HEK293 (cell line): ENCODE measurements at regions not wholly inside any gene's neighbourhood (a gene's known extent, or its start where the extent isn't known, plus 50 kb on each side); places are given as distances from the start of the nearest gene placed in this dataset.

Experiments used
- CTCF ChIA-PET: fragments of 350-600 bp; formaldehyde crosslinking; extraction: SDS; loops from one replicate; lab custom pipeline; 2021; ENCODE audit warnings: antibody characterized with exemption; lab: Yijun Ruan, JAX
- POLR2A ChIA-PET: fragments of 300-600 bp; formaldehyde crosslinking; extraction: SDS; loops from one replicate; lab custom pipeline; 2020; ENCODE audit warnings: antibody characterized with exemption, inconsistent platforms; lab: Yijun Ruan, JAX
- H3K27ac ChIP-seq: fragments of 200-500 bp; sonication (Bioruptor generic); 2 replicates; pipeline ENCODE4 v1.5.1; 2014; ENCODE audit warnings: low read depth, low read length, control low read depth, inconsistent platforms; ENCODE audit errors: extremely low read depth
- H3K36me3 ChIP-seq, 2 experiments: fragments of 200-500 bp in 1 of 2; sonication (Bioruptor generic) in 1 of 2; 1 replicate in 1 of 2; 2 replicates in 1 of 2; pipeline ENCODE4 v1.5.1; 2014 to 2017; ENCODE audit warnings: inconsistent platforms in 2 of 2, low read length in 2 of 2; ENCODE audit not compliant: control insufficient read depth in 2 of 2, insufficient read depth in 1 of 2
- H3K4me1 ChIP-seq: fragments of 200-500 bp; sonication (Bioruptor generic); 2 replicates; pipeline ENCODE4 v1.5.1; 2014; ENCODE audit warnings: mild to moderate bottlenecking, low read length, inconsistent platforms; ENCODE audit not compliant: control insufficient read depth, insufficient read depth
- H3K4me3 ChIP-seq: 2 replicates; pipeline ENCODE4 v1.5.1; 2011; ENCODE audit warnings: low read depth, mild to moderate bottlenecking, control low read depth, low read length, moderate library complexity
- H3K9me3 ChIP-seq: fragments of 200-500 bp; sonication (Bioruptor generic); 2 replicates; pipeline ENCODE4 v1.5.1; 2014; ENCODE audit warnings: low read depth, low read length, inconsistent platforms; ENCODE audit not compliant: control insufficient read depth, insufficient read depth
- INSM2 ChIP-seq: fragments of 450-650 bp; formaldehyde crosslinking; IDR thresholded peaks from 2 replicates; pipeline ENCODE4 v1.5.1; 2016; ENCODE audit warnings: missing biosample characterization, missing genetic modification characterization
- MEIS1 ChIP-seq: sonication (generic); formaldehyde crosslinking; IDR thresholded peaks from 2 replicates; pipeline ENCODE4 v1.8.1; 2022; ENCODE audit warnings: missing genetic modification reagents, mild to moderate bottlenecking, borderline replicate concordance
- MYNN ChIP-seq: fragments of 450-650 bp; formaldehyde crosslinking; IDR thresholded peaks from 2 replicates; pipeline ENCODE4 v1.5.1; 2016; ENCODE audit warnings: missing biosample characterization, missing genetic modification characterization, borderline replicate concordance
- SETDB1 ChIP-seq: IDR thresholded peaks from one replicate; pipeline ENCODE4 v1.6.1; 2017; ENCODE audit warnings: mild to moderate bottlenecking, low read length, moderate library complexity, mixed read lengths; ENCODE audit not compliant: insufficient read length
- TRIM28 ChIP-seq: IDR thresholded peaks from 2 replicates; pipeline ENCODE4 v1.6.1; 2011; ENCODE audit warnings: low read length, control low read depth, borderline replicate concordance
- ZNF114 ChIP-seq: fragments of 450-650 bp; formaldehyde crosslinking; IDR thresholded peaks from 2 replicates; pipeline ENCODE4 v1.5.0; 2017; ENCODE audit warnings: missing biosample characterization, missing genetic modification characterization
- ZNF121 ChIP-seq: fragments of 450-650 bp; formaldehyde crosslinking; IDR thresholded peaks from 2 replicates; pipeline ENCODE4 v1.5.1; 2016; ENCODE audit warnings: missing biosample characterization, missing genetic modification characterization
- ZNF132 ChIP-seq: fragments of 450-650 bp; formaldehyde crosslinking; IDR thresholded peaks from 2 replicates; pipeline ENCODE4 v1.5.1; 2017; ENCODE audit warnings: missing biosample characterization, missing genetic modification characterization, borderline replicate concordance
- ZNF174 ChIP-seq: fragments of 450-650 bp; formaldehyde crosslinking; IDR thresholded peaks from 2 replicates; pipeline ENCODE4 v1.5.0; 2017; ENCODE audit warnings: missing biosample characterization, mild to moderate bottlenecking, missing genetic modification characterization
- ZNF2 ChIP-seq: fragments of 450-650 bp; formaldehyde crosslinking; IDR thresholded peaks from 2 replicates; pipeline ENCODE4 v1.5.1; 2016; ENCODE audit warnings: missing biosample characterization, missing genetic modification characterization
- ZNF223 ChIP-seq: fragments of 450-650 bp; formaldehyde crosslinking; IDR thresholded peaks from 2 replicates; pipeline ENCODE4 v1.5.1; 2016; ENCODE audit warnings: missing biosample characterization, missing genetic modification characterization
- ZNF248 ChIP-seq: fragments of 450-650 bp; formaldehyde crosslinking; IDR thresholded peaks from 2 replicates; pipeline ENCODE4 v1.5.1; 2017; ENCODE audit warnings: missing biosample characterization, missing genetic modification characterization
- ZNF311 ChIP-seq: fragments of 450-650 bp; formaldehyde crosslinking; IDR thresholded peaks from 2 replicates; pipeline ENCODE4 v1.5.1; 2017; ENCODE audit warnings: missing biosample characterization, missing genetic modification characterization, borderline replicate concordance
- ZNF341 ChIP-seq: fragments of 450-650 bp; formaldehyde crosslinking; IDR thresholded peaks from 2 replicates; pipeline ENCODE4; 2016; ENCODE audit warnings: low read depth, missing biosample characterization, missing genetic modification characterization
- ZNF433 ChIP-seq: fragments of 450-650 bp; formaldehyde crosslinking; IDR thresholded peaks from 2 replicates; pipeline ENCODE4 v1.5.1; 2016; ENCODE audit warnings: missing biosample characterization, missing genetic modification characterization, low read depth
- ZNF549 ChIP-seq: fragments of 450-650 bp; IDR thresholded peaks from 2 replicates; pipeline ENCODE4 v1.5.1; 2018; ENCODE audit warnings: missing biosample characterization, missing genetic modification characterization, mild to moderate bottlenecking, inconsistent platforms, moderate library complexity
- ZNF560 ChIP-seq: fragments of 450-650 bp; formaldehyde crosslinking; IDR thresholded peaks from 2 replicates; pipeline ENCODE4 v1.5.1; 2017; ENCODE audit warnings: missing biosample characterization, missing genetic modification characterization, borderline replicate concordance
- ZNF580 ChIP-seq: fragments of 450-650 bp; formaldehyde crosslinking; IDR thresholded peaks from 2 replicates; pipeline ENCODE4 v1.5.1; 2016; ENCODE audit warnings: missing biosample characterization, missing genetic modification characterization
- ZNF654 ChIP-seq: fragments of 450-650 bp; formaldehyde crosslinking; IDR thresholded peaks from 2 replicates; pipeline ENCODE4 v1.5.1; 2016; ENCODE audit warnings: low read depth, missing biosample characterization, missing genetic modification characterization
- TF ChIP-seq, protein P1 (sequence below): fragments of 450-650 bp; formaldehyde crosslinking; IDR thresholded peaks from 2 replicates; pipeline ENCODE4 v1.5.1; 2017; ENCODE audit warnings: missing biosample characterization, missing genetic modification characterization
- TF ChIP-seq, protein P2 (sequence below): IDR thresholded peaks from 2 replicates; pipeline ENCODE4 v1.6.1; 2011; ENCODE audit warnings: mild to moderate bottlenecking, low read depth, low read length, borderline replicate concordance

- TF ChIP-seq ZNF311 (tag by site-specific recombination) (no peak), ZNF248 (tag by site-specific recombination) (no peak), ZNF121 (tag by site-specific recombination) (no peak), ZNF433 (tag by site-specific recombination) (no peak)
Measured at GRCh38 chr6:170093276-170093657, 197.6 kb downstream of the DLL1 start (continued).

- Histone ChIP-seq H3K9me3 (no peaks in the 10 kb centered on the region), H3K36me3 (no peaks in the 10 kb centered on the region), H3K27ac (no peak overlapping the region), H3K4me3 (no peak overlapping the region), H3K4me1 (no peaks in the 10 kb centered on the region)
- ChIA-PET CTCF (no interaction called here), POLR2A (no interaction called here)
- TF ChIP-seq TRIM28: no peak
Measured at GRCh38 chr6:170092826-170093225, 198.1 kb downstream of the DLL1 start.

- no peak overlapping the region for H3K4me3 ChIP-seq
- no peaks in the 10 kb centered on the region for H3K4me1 ChIP-seq
- CTCF ChIA-PET: no interaction called here
- TF ChIP-seq ZNF132 (tag by site-specific recombination) (no peak), MEIS1 (no peak), MYNN (tag by site-specific recombination) (no peak), ZNF549 (tag by site-specific recombination) (no peak), ZNF654 (tag by site-specific recombination) (no peak), ZNF580 (no peak), ZNF174 (tag by site-specific recombination) (no peak)
- TF ChIP-seq, protein P1, sequence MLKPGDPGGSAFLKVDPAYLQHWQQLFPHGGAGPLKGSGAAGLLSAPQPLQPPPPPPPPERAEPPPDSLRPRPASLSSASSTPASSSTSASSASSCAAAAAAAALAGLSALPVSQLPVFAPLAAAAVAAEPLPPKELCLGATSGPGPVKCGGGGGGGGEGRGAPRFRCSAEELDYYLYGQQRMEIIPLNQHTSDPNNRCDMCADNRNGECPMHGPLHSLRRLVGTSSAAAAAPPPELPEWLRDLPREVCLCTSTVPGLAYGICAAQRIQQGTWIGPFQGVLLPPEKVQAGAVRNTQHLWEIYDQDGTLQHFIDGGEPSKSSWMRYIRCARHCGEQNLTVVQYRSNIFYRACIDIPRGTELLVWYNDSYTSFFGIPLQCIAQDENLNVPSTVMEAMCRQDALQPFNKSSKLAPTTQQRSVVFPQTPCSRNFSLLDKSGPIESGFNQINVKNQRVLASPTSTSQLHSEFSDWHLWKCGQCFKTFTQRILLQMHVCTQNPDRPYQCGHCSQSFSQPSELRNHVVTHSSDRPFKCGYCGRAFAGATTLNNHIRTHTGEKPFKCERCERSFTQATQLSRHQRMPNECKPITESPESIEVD: no peak
- TF ChIP-seq, protein P2, sequence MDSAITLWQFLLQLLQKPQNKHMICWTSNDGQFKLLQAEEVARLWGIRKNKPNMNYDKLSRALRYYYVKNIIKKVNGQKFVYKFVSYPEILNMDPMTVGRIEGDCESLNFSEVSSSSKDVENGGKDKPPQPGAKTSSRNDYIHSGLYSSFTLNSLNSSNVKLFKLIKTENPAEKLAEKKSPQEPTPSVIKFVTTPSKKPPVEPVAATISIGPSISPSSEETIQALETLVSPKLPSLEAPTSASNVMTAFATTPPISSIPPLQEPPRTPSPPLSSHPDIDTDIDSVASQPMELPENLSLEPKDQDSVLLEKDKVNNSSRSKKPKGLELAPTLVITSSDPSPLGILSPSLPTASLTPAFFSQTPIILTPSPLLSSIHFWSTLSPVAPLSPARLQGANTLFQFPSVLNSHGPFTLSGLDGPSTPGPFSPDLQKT: no peak
- H3K9me3 ChIP-seq: no peaks in the 10 kb centered on the region
- H3K27ac ChIP-seq: no peak overlapping the region
- no peaks in the 10 kb centered on the region for H3K36me3 ChIP-seq
- POLR2A ChIA-PET: no interaction called here
Measured at GRCh38 chr6:170091639-170092579, 199.0 kb downstream of the DLL1 start.

DNA sequence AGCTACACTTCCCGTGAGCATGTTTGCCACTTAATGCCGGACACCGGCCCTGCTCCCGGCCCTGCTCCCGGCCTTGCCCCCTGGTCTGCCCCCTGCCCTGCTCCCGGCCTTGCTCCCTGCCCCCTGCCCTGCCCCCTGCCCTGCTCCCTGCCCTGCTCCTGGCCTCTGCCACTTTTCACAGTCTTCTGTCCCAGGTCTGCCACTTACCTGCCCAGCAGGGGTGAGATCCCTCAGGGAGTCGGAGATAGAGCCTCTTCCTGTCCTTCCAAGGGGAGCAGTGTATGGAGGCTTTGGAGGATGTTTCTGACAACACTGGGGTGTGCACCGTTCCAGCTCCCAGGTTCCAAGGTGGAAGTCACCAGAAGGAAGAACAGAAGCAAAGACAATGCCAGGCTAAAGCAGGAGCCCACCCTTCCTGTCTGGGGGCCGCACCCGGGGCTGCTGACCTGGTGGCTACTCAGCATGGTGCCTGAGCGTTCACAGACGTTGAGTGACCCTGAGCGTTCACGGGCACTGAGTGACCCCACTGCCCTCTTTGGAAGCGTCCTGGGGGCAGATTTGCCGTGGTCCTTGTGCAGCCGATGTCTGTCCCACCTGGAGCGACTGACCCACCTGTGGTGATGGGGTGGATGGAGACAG, 199.8 kb downstream of the DLL1 start:
- Histone ChIP-seq H3K4me3 (no peak overlapping the region), H3K9me3 (no peaks in the 10 kb centered on the region), H3K4me1 (no peaks in the 10 kb centered on the region), H3K27ac (no peak overlapping the region), H3K36me3 (no peaks in the 10 kb centered on the region)
- no peak for TF ChIP-seq ZNF560 (tag by site-specific recombination)
- no peak for TF ChIP-seq ZNF2 (tag by site-specific recombination)
- no peak for TF ChIP-seq INSM2 (tag by site-specific recombination)
- TF ChIP-seq ZNF223 (tag by site-specific recombination): no peak
- no peak for TF ChIP-seq SETDB1
- no peak for TF ChIP-seq ZNF341 (tag by site-specific recombination)
- TF ChIP-seq ZNF114 (tag by site-specific recombination): no peak
- POLR2A ChIA-PET: no interaction called here
- CTCF ChIA-PET: interaction anchor here (1.1 kb wide), 1 partner anchor 260 kb away, joined by 3 read pairs; no protein-coding TSS in a partner anchor
